Breast epithelium (tissue), 3 donors: ENCODE measurements at regions not wholly inside any gene's neighbourhood (a gene's known extent, or its start where the extent isn't known, plus 50 kb on each side); places are given as distances from the start of the nearest gene placed in this dataset.
"Not testable (repeated sequence)": the region's sequence is repeated elsewhere in the genome, so short reads cannot be mapped to it uniquely, and the experiment has no call there.

ENCODE experiments used
- POLR2A ChIP-seq: fragments of 450-650 bp; IDR thresholded peaks from one replicate; pipeline ENCODE4 v1.6.1; 2016; ENCODE audit warnings: antibody characterized with exemption, mild to moderate bottlenecking, moderate library complexity
- TF ChIP-seq, protein P1 (sequence below), 3 donors: fragments of 450-650 bp; IDR thresholded peaks; one replicate each; pipeline ENCODE4 v1.5.1; 2016 to 2017; ENCODE audit warnings: antibody characterized with exemption in 3 of 3, mild to moderate bottlenecking in 3 of 3, moderate library complexity in 3 of 3

GRCh38 chr13:109257761-109258157 is 528.6 kb downstream of the IRS2 start:
- TF ChIP-seq, protein P1, sequence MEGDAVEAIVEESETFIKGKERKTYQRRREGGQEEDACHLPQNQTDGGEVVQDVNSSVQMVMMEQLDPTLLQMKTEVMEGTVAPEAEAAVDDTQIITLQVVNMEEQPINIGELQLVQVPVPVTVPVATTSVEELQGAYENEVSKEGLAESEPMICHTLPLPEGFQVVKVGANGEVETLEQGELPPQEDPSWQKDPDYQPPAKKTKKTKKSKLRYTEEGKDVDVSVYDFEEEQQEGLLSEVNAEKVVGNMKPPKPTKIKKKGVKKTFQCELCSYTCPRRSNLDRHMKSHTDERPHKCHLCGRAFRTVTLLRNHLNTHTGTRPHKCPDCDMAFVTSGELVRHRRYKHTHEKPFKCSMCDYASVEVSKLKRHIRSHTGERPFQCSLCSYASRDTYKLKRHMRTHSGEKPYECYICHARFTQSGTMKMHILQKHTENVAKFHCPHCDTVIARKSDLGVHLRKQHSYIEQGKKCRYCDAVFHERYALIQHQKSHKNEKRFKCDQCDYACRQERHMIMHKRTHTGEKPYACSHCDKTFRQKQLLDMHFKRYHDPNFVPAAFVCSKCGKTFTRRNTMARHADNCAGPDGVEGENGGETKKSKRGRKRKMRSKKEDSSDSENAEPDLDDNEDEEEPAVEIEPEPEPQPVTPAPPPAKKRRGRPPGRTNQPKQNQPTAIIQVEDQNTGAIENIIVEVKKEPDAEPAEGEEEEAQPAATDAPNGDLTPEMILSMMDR (IDR thresholded peaks at IDR 0.05) = not testable (repeated sequence)
- TF ChIP-seq POLR2A = not testable (repeated sequence)
